Fibroblast of lung (primary cell): ENCODE measurements at regions not wholly inside any gene's neighbourhood (a gene's known extent, or its start where the extent isn't known, plus 50 kb on each side); places are given as distances from the start of the nearest gene placed in this dataset.

Experiments
- DNase-seq, 2 donors: peaks; one replicate each; pipeline versions ENCODE4 v3.0.0 to v3.0.0-alpha.2; 2010; ENCODE audit warnings: low read depth in 2 of 2
- H2AFZ ChIP-seq: 2 replicates; pipeline ENCODE4 v1.5.1; 2012; ENCODE audit warnings: low read length, control low read depth, inconsistent platforms
- H3K27ac ChIP-seq: 2 replicates; pipeline ENCODE4 v1.5.1; 2011; ENCODE audit warnings: low read length, control low read depth; ENCODE audit not compliant: insufficient read depth
- H3K27me3 ChIP-seq: 2 replicates; pipeline ENCODE4 v1.5.1; 2011; ENCODE audit warnings: mild to moderate bottlenecking, low read length; ENCODE audit not compliant: control insufficient read depth, insufficient read depth
- H3K36me3 ChIP-seq: 2 replicates; pipeline ENCODE4 v1.5.1; 2011; ENCODE audit warnings: low read length; ENCODE audit not compliant: control insufficient read depth, insufficient read depth
- H3K4me1 ChIP-seq: 2 replicates; pipeline ENCODE4 v1.5.1; 2011; ENCODE audit warnings: low read length; ENCODE audit not compliant: control insufficient read depth, insufficient read depth; ENCODE audit errors: extremely low read depth
- H3K4me2 ChIP-seq: 2 replicates; pipeline ENCODE4 v1.5.1; 2011; ENCODE audit warnings: low read length, control low read depth; ENCODE audit not compliant: insufficient read depth; ENCODE audit errors: extremely low read depth
- H3K4me3 ChIP-seq, 4 experiments: fragments of 200-600 bp in 1 of 4; sonication (generic) in 1 of 4; replicated peaks in 1 of 4; 2 replicates each; pipeline ENCODE4 v1.5.1; 2011 to 2016; ENCODE audit warnings: low read length in 4 of 4, low read depth in 3 of 4, mild to moderate bottlenecking in 3 of 4, control low read depth in 2 of 4, inconsistent platforms in 1 of 4, mixed read lengths in 1 of 4; ENCODE audit not compliant: insufficient read depth in 1 of 4; ENCODE audit errors: control extremely low read depth in 1 of 4
- H3K79me2 ChIP-seq: 2 replicates; pipeline ENCODE4 v1.5.1; 2012; ENCODE audit warnings: mild to moderate bottlenecking, low read length, inconsistent platforms; ENCODE audit not compliant: control insufficient read depth, insufficient read depth
- H3K9ac ChIP-seq: 2 replicates; pipeline ENCODE4 v1.5.1; 2011; ENCODE audit warnings: mild to moderate bottlenecking, low read length, control low read depth; ENCODE audit not compliant: insufficient read depth
- H3K9me3 ChIP-seq: 2 replicates; pipeline ENCODE4 v1.5.1; 2012; ENCODE audit warnings: low read depth, low read length; ENCODE audit not compliant: control insufficient read depth, insufficient read depth
- H4K20me1 ChIP-seq: 2 replicates; pipeline ENCODE4 v1.5.1; 2011; ENCODE audit warnings: low read length; ENCODE audit not compliant: control insufficient read depth, insufficient read depth; ENCODE audit errors: extremely low read depth
- CTCF ChIP-seq, 2 donors: IDR thresholded peaks in 1 of 2; conservative IDR thresholded peaks in 1 of 2; 1 replicate in 1 of 2; 2 replicates in 1 of 2; pipeline ENCODE4 v1.5.1; 2011 to 2012; ENCODE audit warnings: low read length in 2 of 2, control low read depth in 1 of 2, inconsistent platforms in 1 of 2, low read depth in 1 of 2, mild to moderate bottlenecking in 1 of 2
- EZH2 ChIP-seq: IDR thresholded peaks from 2 replicates; pipeline ENCODE4 v1.5.1; 2012; ENCODE audit warnings: low read length, control low read depth, mild to moderate bottlenecking; ENCODE audit errors: missing control alignments

- Histone ChIP-seq H3K9ac (no peak overlapping the region), H3K27ac (no peak overlapping the region), H3K27me3 (no peaks in the 10 kb centered on the region), H3K4me1 (no peaks in the 10 kb centered on the region), H3K9me3 (no peaks in the 10 kb centered on the region), H2AFZ (no peak overlapping the region), H3K4me3 (no peak overlapping the region), H3K79me2 (no peaks in the 10 kb centered on the region), H4K20me1 (no peaks in the 10 kb centered on the region), H3K36me3 (no peaks in the 10 kb centered on the region), H3K4me2 (no peak overlapping the region)
- TF ChIP-seq CTCF (conservative IDR thresholded peaks at IDR 0.05 in 1 of 2, IDR thresholded peaks at IDR 0.05 in 1 of 2; ENCODE audit: low read depth in 1 of 2, low read length in 2 of 2) (no peak), EZH2 (no peak)
- DNase-seq, result no peak
These were observed 283.1 kb upstream of the CYRIA start for GRCh38 chr2:16948710-16949109.

GRCh38 chr2:16948053-16948452 lies 282.4 kb upstream of the CYRIA start:
- Histone ChIP-seq H3K9me3 (no peaks in the 10 kb centered on the region), H3K36me3 (no peaks in the 10 kb centered on the region), H3K27ac (no peak overlapping the region), H3K27me3 (no peaks in the 10 kb centered on the region), H3K4me3 (no peak overlapping the region), H4K20me1 (no peaks in the 10 kb centered on the region), H3K79me2 (no peaks in the 10 kb centered on the region), H3K4me1 (no peaks in the 10 kb centered on the region), H3K4me2 (no peak overlapping the region), H2AFZ (no peak overlapping the region), H3K9ac (no peak overlapping the region)
- TF ChIP-seq CTCF (conservative IDR thresholded peaks at IDR 0.05 in 1 of 2, IDR thresholded peaks at IDR 0.05 in 1 of 2; ENCODE audit: low read depth in 1 of 2, low read length in 2 of 2) (no peak), EZH2 (no peak)
- no peak for DNase-seq

GRCh38 chr2:16943279-16943958 lies 277.8 kb upstream of the CYRIA start:
- no peak for TF ChIP-seq CTCF (conservative IDR thresholded peaks at IDR 0.05 in 1 of 2, IDR thresholded peaks at IDR 0.05 in 1 of 2; ENCODE audit: low read depth in 1 of 2, low read length in 2 of 2)
- TF ChIP-seq EZH2, result no peak

More at GRCh38 chr2:16943279-16943958, 277.8 kb upstream of the CYRIA start:
- Histone ChIP-seq H3K9ac (no peak overlapping the region), H4K20me1 (no peaks in the 10 kb centered on the region), H3K4me1 (no peaks in the 10 kb centered on the region), H3K27me3 (no peaks in the 10 kb centered on the region), H3K36me3 (no peaks in the 10 kb centered on the region), H2AFZ (no peak overlapping the region), H3K4me2 (no peak overlapping the region), H3K4me3 (no peak overlapping the region), H3K79me2 (no peaks in the 10 kb centered on the region), H3K9me3 (no peaks in the 10 kb centered on the region), H3K27ac (no peak overlapping the region)
- DNase-seq, result no peak
